A549 (cell line): ENCODE measurements at regions not wholly inside any gene's neighbourhood (a gene's known extent, or its start where the extent isn't known, plus 50 kb on each side); places are given as distances from the start of the nearest gene placed in this dataset.
"Not testable (repeated sequence)": the region's sequence is repeated elsewhere in the genome, so short reads cannot be mapped to it uniquely, and the experiment has no call there.

Experiments
- ATAC-seq, 2 experiments: fragments of 200-7000 bp in 1 of 2; fragments of >200 bp in 1 of 2; cut with Nextera tagmentation in 1 of 2; cut with Tn5 transposase in 1 of 2; 3 replicates each; pipeline versions ENCODE4 v1.8.0 to v1.9.1; 2018 to 2020; ENCODE audit warnings: mild to moderate bottlenecking in 1 of 2, moderate library complexity in 1 of 2
- CTCF ChIA-PET: fragments of 300-600 bp; sonication (Branson Sonifier 250); formaldehyde crosslinking; extraction: SDS; loops from one replicate; lab custom pipeline; 2021; ENCODE audit warnings: antibody characterized with exemption, inconsistent platforms; lab: Yijun Ruan, JAX
- POLR2A ChIA-PET: fragments of 350-600 bp; formaldehyde crosslinking; extraction: SDS; loops from one replicate; lab custom pipeline; 2021; ENCODE audit warnings: antibody characterized with exemption, inconsistent platforms; lab: Yijun Ruan, JAX
- DNase-seq, 2 experiments: peaks; one replicate each; pipeline versions ENCODE4 v3.0.0 to v3.0.0-alpha.2; 2011 to 2016; ENCODE audit warnings: low read depth in 1 of 2, low spot score in 1 of 2
- FAIRE-seq: peaks from 2 replicates; lab custom pipeline; 2011; peaks lifted over from hg19 to GRCh38; lab: Jason Lieb, UNC
- H3K27ac ChIP-seq, 2 experiments: fragments of >200 bp; sonication (Bioruptor Twin); formaldehyde crosslinking; 3 replicates each; pipeline ENCODE4 v1.5.1; 2016 to 2017
- H3K4me1 ChIP-seq: fragments of >200 bp; sonication (Bioruptor Twin); formaldehyde crosslinking; 3 replicates; pipeline ENCODE4 v1.6.1; 2016
- H3K4me2 ChIP-seq: fragments of >200 bp; sonication (Bioruptor Twin); formaldehyde crosslinking; 3 replicates; pipeline ENCODE4 v1.6.1; 2016
- H3K4me3 ChIP-seq: fragments of >200 bp; sonication (Bioruptor Twin); formaldehyde crosslinking; 3 replicates; pipeline ENCODE4 v1.5.1; 2016
- H3K9me3 ChIP-seq: fragments of >200 bp; sonication (Bioruptor Twin); formaldehyde crosslinking; 3 replicates; pipeline ENCODE4 v1.6.1; 2016
- CBX8 ChIP-seq: fragments of 200-600 bp; sonication (generic); IDR thresholded peaks from 2 replicates; pipeline ENCODE4 v1.6.1; 2016
- HEYL ChIP-seq: fragments of 250-450 bp; sonication (Bioruptor Pico); IDR thresholded peaks from 2 replicates; pipeline ENCODE4 v1.8.0; 2021; ENCODE audit warnings: mild to moderate bottlenecking, moderate library complexity
- MAFK ChIP-seq: fragments of 450-650 bp; IDR thresholded peaks from 2 replicates; pipeline ENCODE4 v1.6.1; 2014; ENCODE audit not compliant: partially characterized antibody
- NFE2L2 ChIP-seq: fragments of 150-350 bp; conservative IDR thresholded peaks from 2 replicates; pipeline ENCODE4 v1.6.1; 2014; ENCODE audit warnings: low read length
- NPAS2 ChIP-seq: fragments of 250-450 bp; sonication (Bioruptor Pico); IDR thresholded peaks from 2 replicates; pipeline ENCODE4 v1.8.0; 2022; ENCODE audit warnings: mild to moderate bottlenecking, moderate library complexity, borderline replicate concordance
- NR3C1 ChIP-seq: fragments of >200 bp; sonication (Bioruptor Twin); formaldehyde crosslinking; IDR thresholded peaks from 3 replicates; pipeline ENCODE4 v1.6.1; 2017
- POLR2AphosphoS2 ChIP-seq: conservative IDR thresholded peaks from 2 replicates; pipeline ENCODE4 v1.6.1; 2012; ENCODE audit warnings: low read length, improper control_type of control experiment, inconsistent platforms
- RCOR1 ChIP-seq: fragments of 150-350 bp; IDR thresholded peaks from 2 replicates; pipeline ENCODE4 v1.6.1; 2014; ENCODE audit warnings: antibody characterized with exemption, low read length, low read depth
- RNF2 ChIP-seq: fragments of 200-600 bp; sonication (generic); IDR thresholded peaks from 2 replicates; pipeline ENCODE4 v1.6.1; 2016; ENCODE audit warnings: low read depth, mild to moderate bottlenecking, antibody characterized with exemption, moderate library complexity, borderline replicate concordance
- SREBF2 ChIP-seq: fragments of 450-650 bp; IDR thresholded peaks from 2 replicates; pipeline ENCODE4 v1.6.1; 2014; ENCODE audit warnings: mild to moderate bottlenecking, moderate library complexity
- ZC3H11A ChIP-seq: fragments of 450-650 bp; IDR thresholded peaks from 2 replicates; pipeline ENCODE4 v1.6.1; 2014; ENCODE audit warnings: antibody characterized with exemption, mild to moderate bottlenecking
- ZNF302 ChIP-seq: fragments of 250-450 bp; sonication (Bioruptor Pico); IDR thresholded peaks from 2 replicates; pipeline ENCODE4 v1.9.0; 2021; ENCODE audit warnings: inconsistent platforms, mild to moderate bottlenecking, moderate library complexity
- ZSCAN20 ChIP-seq: fragments of 250-450 bp; sonication (Bioruptor Pico); IDR thresholded peaks from 2 replicates; pipeline ENCODE4 v1.8.0; 2022; ENCODE audit warnings: mild to moderate bottlenecking, moderate library complexity
- WGBS: methylation state at CpG from one replicate; pipeline ENCODE4 v1.1.6; 2017; ENCODE audit errors: missing lambda C conversion rate; 5-methylcytosine and 5-hydroxymethylcytosine counted together
- TF ChIP-seq, protein P1 (sequence below): fragments of 250-450 bp; sonication (Bioruptor Pico); IDR thresholded peaks from 2 replicates; pipeline ENCODE4 v1.5.0; 2021; ENCODE audit warnings: mild to moderate bottlenecking, moderate library complexity, borderline replicate concordance
- TF ChIP-seq, protein P2 (sequence below): fragments of 250-450 bp; sonication (Bioruptor Pico); IDR thresholded peaks from 2 replicates; pipeline ENCODE4 v1.5.0; 2020; ENCODE audit warnings: low read depth, mild to moderate bottlenecking, moderate library complexity
- TF ChIP-seq, protein P3 (sequence below): fragments of 450-650 bp; IDR thresholded peaks from 2 replicates; pipeline ENCODE4 v1.6.1; 2014; ENCODE audit warnings: antibody characterized with exemption

- Histone ChIP-seq H3K4me2 (no peak overlapping the region), H3K4me1 (peaks cover 12% of the 10 kb centered on the region; the same call in 2 of the 3 replicates), H3K9me3 (no peaks in the 10 kb centered on the region), H3K27ac (no peak overlapping the region), H3K4me3 (no peak overlapping the region)
- no peak for FAIRE-seq
- TF ChIP-seq RCOR1 (no peak), RNF2 (no peak), POLR2AphosphoS2 (no peak), HEYL (CRISPR knock-in tag) (no peak)
- TF ChIP-seq, protein P1, sequence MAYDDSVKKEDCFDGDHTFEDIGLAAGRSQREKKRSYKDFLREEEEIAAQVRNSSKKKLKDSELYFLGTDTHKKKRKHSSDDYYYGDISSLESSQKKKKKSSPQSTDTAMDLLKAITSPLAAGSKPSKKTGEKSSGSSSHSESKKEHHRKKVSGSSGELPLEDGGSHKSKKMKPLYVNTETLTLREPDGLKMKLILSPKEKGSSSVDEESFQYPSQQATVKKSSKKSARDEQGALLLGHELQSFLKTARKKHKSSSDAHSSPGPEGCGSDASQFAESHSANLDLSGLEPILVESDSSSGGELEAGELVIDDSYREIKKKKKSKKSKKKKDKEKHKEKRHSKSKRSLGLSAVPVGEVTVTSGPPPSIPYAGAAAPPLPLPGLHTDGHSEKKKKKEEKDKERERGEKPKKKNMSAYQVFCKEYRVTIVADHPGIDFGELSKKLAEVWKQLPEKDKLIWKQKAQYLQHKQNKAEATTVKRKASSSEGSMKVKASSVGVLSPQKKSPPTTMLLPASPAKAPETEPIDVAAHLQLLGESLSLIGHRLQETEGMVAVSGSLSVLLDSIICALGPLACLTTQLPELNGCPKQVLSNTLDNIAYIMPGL = no peak
- CTCF ChIA-PET = no interaction called here
- WGBS = 68% methylated on average over 3 of the region's 3 CpGs
- ATAC-seq = no peak
- POLR2A ChIA-PET = no interaction called here
- no peak for DNase-seq
These were observed 103.2 kb upstream of the GPR141 start for GRCh38 chr7:37580376-37580775.

DNA sequence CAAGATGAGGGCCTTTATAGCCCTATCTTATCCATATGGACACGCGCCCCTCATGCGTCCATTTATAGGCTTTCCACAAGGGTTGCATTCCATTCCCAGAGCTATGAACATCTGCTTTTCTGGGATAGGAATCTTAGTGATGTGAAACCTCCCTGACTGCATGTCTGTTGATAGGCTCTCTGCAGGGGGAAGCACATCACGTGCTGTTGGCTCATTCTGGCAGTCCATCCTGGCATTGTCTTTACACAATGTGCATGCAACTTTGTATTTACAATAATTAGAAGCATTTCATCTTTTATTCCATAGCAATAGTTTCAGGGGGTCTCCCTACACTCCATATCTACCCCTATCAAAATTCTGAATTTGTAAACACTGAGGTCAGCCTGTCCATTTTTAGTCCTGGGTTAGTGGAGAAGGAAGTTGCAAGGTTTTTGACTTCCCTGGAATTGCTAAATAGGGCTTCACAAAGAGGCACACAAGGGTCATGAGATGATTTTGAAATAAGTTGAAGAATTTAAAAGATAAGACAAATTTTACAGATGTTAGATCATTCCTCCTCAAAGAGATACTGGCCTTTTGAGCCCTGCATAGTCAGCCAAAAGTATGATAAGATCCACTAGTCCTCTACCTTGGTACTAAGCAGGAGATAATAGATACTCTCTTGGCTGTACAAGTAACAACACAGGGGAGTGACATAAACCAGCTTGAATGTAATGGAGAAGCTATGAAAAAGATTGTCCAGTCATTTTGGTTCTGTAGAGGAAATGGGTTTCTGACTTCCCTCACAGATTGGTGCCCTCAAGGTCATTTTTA, 98.7 kb upstream of the GPR141 start:
- POLR2A ChIA-PET, H3K27ac ChIP-seq, H3K4me2 ChIP-seq, H3K4me3 ChIP-seq, FAIRE-seq, ATAC-seq, DNase-seq, H3K9me3 ChIP-seq, CTCF ChIA-PET, H3K4me1 ChIP-seq: not testable (repeated sequence)
- 75% methylated on average over 4 of the region's 4 CpGs for WGBS

GRCh38 chr7:37590824-37591223, 92.7 kb upstream of the GPR141 start:
- ATAC-seq = no peak
- DNase-seq = no peak
- no peak for FAIRE-seq
- WGBS = 54% methylated on average over 4 of the region's 4 CpGs
- H3K4me2 ChIP-seq = no peak overlapping the region
- ChIA-PET POLR2A (no interaction called here), CTCF (no interaction called here)
- no peak for TF ChIP-seq CBX8
- H3K9me3 ChIP-seq = peaks cover 31% of the 10 kb centered on the region
- H3K27ac ChIP-seq = no peak overlapping the region
- no peaks in the 10 kb centered on the region for H3K4me1 ChIP-seq
- H3K4me3 ChIP-seq = no peak overlapping the region

- 42% methylated on average over 2 of the region's 2 CpGs for WGBS
- Histone ChIP-seq H3K4me1 (no peaks in the 10 kb centered on the region), H3K9me3 (peaks cover 31% of the 10 kb centered on the region), H3K4me2 (no peak overlapping the region), H3K27ac (no peak overlapping the region), H3K4me3 (no peak overlapping the region)
- ChIA-PET CTCF (no interaction called here), POLR2A (no interaction called here)
- DNase-seq (no peak), FAIRE-seq (no peak), ATAC-seq (no peak)
- TF ChIP-seq, protein P2, sequence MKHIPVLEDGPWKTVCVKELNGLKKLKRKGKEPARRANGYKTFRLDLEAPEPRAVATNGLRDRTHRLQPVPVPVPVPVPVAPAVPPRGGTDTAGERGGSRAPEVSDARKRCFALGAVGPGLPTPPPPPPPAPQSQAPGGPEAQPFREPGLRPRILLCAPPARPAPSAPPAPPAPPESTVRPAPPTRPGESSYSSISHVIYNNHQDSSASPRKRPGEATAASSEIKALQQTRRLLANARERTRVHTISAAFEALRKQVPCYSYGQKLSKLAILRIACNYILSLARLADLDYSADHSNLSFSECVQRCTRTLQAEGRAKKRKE (CRISPR knock-in tag) = no peak
These were observed 91.2 kb upstream of the GPR141 start for GRCh38 chr7:37592366-37592765.

- TF ChIP-seq ZNF302 (CRISPR knock-in tag) = no peak
- TF ChIP-seq, protein P3, sequence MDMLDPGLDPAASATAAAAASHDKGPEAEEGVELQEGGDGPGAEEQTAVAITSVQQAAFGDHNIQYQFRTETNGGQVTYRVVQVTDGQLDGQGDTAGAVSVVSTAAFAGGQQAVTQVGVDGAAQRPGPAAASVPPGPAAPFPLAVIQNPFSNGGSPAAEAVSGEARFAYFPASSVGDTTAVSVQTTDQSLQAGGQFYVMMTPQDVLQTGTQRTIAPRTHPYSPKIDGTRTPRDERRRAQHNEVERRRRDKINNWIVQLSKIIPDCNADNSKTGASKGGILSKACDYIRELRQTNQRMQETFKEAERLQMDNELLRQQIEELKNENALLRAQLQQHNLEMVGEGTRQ = no peak
- TF ChIP-seq NPAS2 (CRISPR knock-in tag) = no peak
- TF ChIP-seq ZC3H11A = no peak
- TF ChIP-seq ZSCAN20 = no peak
- TF ChIP-seq NR3C1 = no peak
- no peak for TF ChIP-seq SREBF2
- no peak for TF ChIP-seq NFE2L2
- no peak for TF ChIP-seq MAFK
- TF ChIP-seq HEYL (CRISPR knock-in tag) = no peak
- WGBS = 59% methylated on average over 1 of the region's 1 CpG
- Histone ChIP-seq H3K9me3 (peaks cover 28% of the 10 kb centered on the region), H3K27ac (no peak overlapping the region), H3K4me1 (no peaks in the 10 kb centered on the region), H3K4me2 (no peak overlapping the region), H3K4me3 (no peak overlapping the region)
- ATAC-seq = no peak
- POLR2A ChIA-PET = no interaction called here
- no peak for FAIRE-seq
- CTCF ChIA-PET = no interaction called here
- DNase-seq = no peak
These were observed 89.0 kb upstream of the GPR141 start for GRCh38 chr7:37594602-37595001.
